NCI-H345 treated with DMSO at 0.1 percent for 48 hours (cell line): ENCODE measurements at regions not wholly inside any gene's neighbourhood (a gene's known extent, or its start where the extent isn't known, plus 50 kb on each side); places are given as distances from the start of the nearest gene placed in this dataset.
"Not testable (repeated sequence)": the region's sequence is repeated elsewhere in the genome, so short reads cannot be mapped to it uniquely, and the experiment has no call there.

Source experiments
- DNase-seq: peaks from one replicate; lab custom pipeline; 2025; ENCODE audit not compliant: unreplicated experiment; lab: John Stamatoyannopoulos, UW

GRCh38 chr10:53441843-53442242, 669.3 kb upstream of the MBL2 start:
- no peak for DNase-seq

- no peak for DNase-seq
Observed at GRCh38 chr10:53440601-53441000, 668.0 kb upstream of the MBL2 start.

- not testable (repeated sequence) for DNase-seq
Observed at GRCh38 chr10:53439075-53439474, 666.5 kb upstream of the MBL2 start.

GRCh38 chr10:53434413-53434812, 661.8 kb upstream of the MBL2 start:
- DNase-seq, result no peak

- DNase-seq, result no peak
Observed at GRCh38 chr10:53432035-53432434, 659.5 kb upstream of the MBL2 start.

GRCh38 chr10:53430974-53431373, 658.4 kb upstream of the MBL2 start:
- DNase-seq, result no peak

GRCh38 chr10:53430127-53430891, 657.7 kb upstream of the MBL2 start:
- DNase-seq, result no peak

GRCh38 chr10:53422223-53422888, 649.8 kb upstream of the MBL2 start:
- DNase-seq, result no peak

- DNase-seq, result no peak
Observed at GRCh38 chr10:53412651-53413050, 640.1 kb upstream of the MBL2 start.

- DNase-seq, result no peak
Observed at GRCh38 chr10:53406532-53406931, 633.9 kb upstream of the MBL2 start.

GRCh38 chr10:53403688-53404087, 631.1 kb upstream of the MBL2 start:
- DNase-seq, result no peak

- DNase-seq, result no peak
Observed at GRCh38 chr10:53402594-53402993, 630.0 kb upstream of the MBL2 start.

GRCh38 chr10:53401536-53401935, 629.0 kb upstream of the MBL2 start:
- no peak for DNase-seq

- DNase-seq, result no peak
Observed at GRCh38 chr10:53396876-53397275, 624.3 kb upstream of the MBL2 start.

- no peak for DNase-seq
Observed at GRCh38 chr10:53395449-53395848, 622.9 kb upstream of the MBL2 start.

GRCh38 chr10:53387562-53387961, 615.0 kb upstream of the MBL2 start:
- DNase-seq, result no peak

- no peak for DNase-seq
Observed at GRCh38 chr10:53382543-53382942, 610.0 kb upstream of the MBL2 start.

- DNase-seq, result no peak
Observed at GRCh38 chr10:53379956-53380355, 607.4 kb upstream of the MBL2 start.

- no peak for DNase-seq
Observed at GRCh38 chr10:53370347-53370746, 597.8 kb upstream of the MBL2 start.

- DNase-seq, result no peak
Observed at GRCh38 chr10:53361936-53362335, 589.4 kb upstream of the MBL2 start.

- no peak for DNase-seq
Observed at GRCh38 chr10:53361281-53361680, 588.7 kb upstream of the MBL2 start.

GRCh38 chr10:53358978-53359377, 586.4 kb upstream of the MBL2 start:
- DNase-seq, result not testable (repeated sequence)

- no peak for DNase-seq
Observed at GRCh38 chr10:53358536-53358935, 586.0 kb upstream of the MBL2 start.
